SK-N-MC (cell line): ENCODE measurements at regions not wholly inside any gene's neighbourhood (a gene's known extent, or its start where the extent isn't known, plus 50 kb on each side); places are given as distances from the start of the nearest gene placed in this dataset.

Source experiments
- EZH2 ChIP-seq: fragments of 200-600 bp; sonication (generic); IDR thresholded peaks from one replicate; pipeline ENCODE4 v1.6.1; 2017; ENCODE audit warnings: antibody characterized with exemption
- FOXP2 ChIP-seq: optimal IDR thresholded peaks from 2 replicates; pipeline ENCODE3; 2011; ENCODE audit warnings: mild to moderate bottlenecking, moderate library complexity; ENCODE audit not compliant: insufficient read depth; ENCODE audit errors: extremely low read length, control extremely low read depth
- POLR2AphosphoS5 ChIP-seq: IDR thresholded peaks from 2 replicates; pipeline ENCODE4 v1.6.1; 2012; ENCODE audit warnings: mild to moderate bottlenecking, low read depth, low read length, borderline replicate concordance

DNA sequence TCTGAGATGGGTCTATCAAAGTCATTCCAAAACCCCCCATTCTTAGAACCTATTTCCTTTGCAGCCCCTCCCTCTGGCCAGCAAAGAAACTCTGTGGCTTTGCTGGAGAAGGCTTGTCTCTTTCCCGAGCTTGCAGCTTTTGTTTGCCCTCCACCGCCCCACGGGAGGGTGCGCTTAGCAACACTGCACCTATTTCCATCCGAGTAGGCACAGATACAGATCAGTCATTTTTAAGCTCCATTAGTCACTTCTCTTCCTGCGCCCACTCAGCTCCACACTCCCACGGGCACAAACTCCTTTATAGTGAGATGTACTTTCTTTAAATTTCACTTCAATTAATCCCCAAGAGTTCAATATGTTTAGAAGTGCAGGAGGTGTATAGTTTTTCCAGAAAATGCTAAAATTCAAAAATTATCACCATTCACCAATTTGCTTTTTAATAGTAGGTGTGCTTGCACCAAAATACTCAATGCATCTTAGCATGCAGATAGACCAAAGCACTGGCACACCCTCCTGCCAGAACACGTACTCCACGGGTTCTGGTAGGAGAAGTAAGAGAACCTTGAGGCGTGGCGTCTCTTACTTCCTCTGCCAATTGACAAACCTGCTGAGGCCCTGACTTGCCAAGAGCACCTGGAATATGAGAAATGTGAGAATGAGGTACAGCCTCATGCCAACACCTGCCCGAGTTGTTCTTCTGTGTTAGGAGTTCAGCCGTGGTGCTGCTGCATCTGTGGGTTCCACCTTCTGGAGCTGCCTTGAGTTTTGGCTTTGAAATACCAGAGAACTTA is 183.7 kb downstream of the TEX29 start:
- TF ChIP-seq EZH2 (no peak), POLR2AphosphoS5 (no peak), FOXP2 (no peak)
